ENCODE measurements at regions not wholly inside any gene's neighbourhood (a gene's known extent, or its start where the extent isn't known, plus 50 kb on each side); places are given as distances from the start of the nearest gene placed in this dataset.

- no peak overlapping the region for H3K4me3 ChIP-seq (ENCODE audit: low read depth, poor library complexity, severe bottlenecking)
- 76 to 85% methylated on average over 3 of the region's 3 CpGs for whole genome bisulfite sequencing, 2 donors
- intact Hi-C loops (cut with DNase I; ENCODE audit: low total_unique reads), result no loop called here
- TF ChIP-seq CTCF (IDR thresholded peaks at IDR 0.05), result no peak
- no peak for DNase-seq (ENCODE audit: low spot score in 2 of 2)
Observed at GRCh38 chr14:76963372-76963771, 65.1 kb downstream of the IRF2BPL start.

- DNase-seq (ENCODE audit: low spot score in 2 of 2), result no peak
- H3K4me3 ChIP-seq (ENCODE audit: low read depth, poor library complexity, severe bottlenecking), result peak overlapping the region; percentile 6
- TF ChIP-seq CTCF (IDR thresholded peaks at IDR 0.05) (no peak), POLR2A (IDR thresholded peaks at IDR 0.05) (no peak)
- WGBS, 2 donors, result 70 to 84% methylated on average over 1 of the region's 1 CpG
- intact Hi-C loops (cut with DNase I; ENCODE audit: low total_unique reads), result no loop called here
Observed at GRCh38 chr14:76962303-76962660, 66.2 kb downstream of the IRF2BPL start.

GRCh38 chr14:76961631-76962302 lies 66.7 kb downstream of the IRF2BPL start:
- WGBS, 2 donors, result 2% methylated on average over 24 of the region's 24 CpGs
- intact Hi-C loops (cut with DNase I; ENCODE audit: low total_unique reads), result no loop called here
- DNase-seq (ENCODE audit: low spot score in 2 of 2), result peak; percentile 83 to 96
- H3K4me3 ChIP-seq (ENCODE audit: low read depth, poor library complexity, severe bottlenecking), result peak overlapping the region; percentile 6
- TF ChIP-seq POLR2A (IDR thresholded peaks at IDR 0.05), result no peak
- TF ChIP-seq CTCF (IDR thresholded peaks at IDR 0.05), result no peak

GRCh38 chr14:76958980-76959710 lies 69.4 kb downstream of the IRF2BPL start:
- WGBS, 2 donors, result 57 to 64% methylated on average over 8 of the region's 8 CpGs
- no peak overlapping the region for H3K4me3 ChIP-seq (ENCODE audit: low read depth, poor library complexity, severe bottlenecking)
- DNase-seq (ENCODE audit: low spot score in 2 of 2), result no peak
- TF ChIP-seq POLR2A (IDR thresholded peaks at IDR 0.05) (no peak), CTCF (IDR thresholded peaks at IDR 0.05) (no peak)
- intact Hi-C loops (cut with DNase I; ENCODE audit: low total_unique reads), result no loop called here

- 64 to 74% methylated on average over 11 of the region's 11 CpGs for WGBS, 2 donors
- TF ChIP-seq POLR2A (IDR thresholded peaks at IDR 0.05) (no peak), CTCF (IDR thresholded peaks at IDR 0.05) (no peak)
- no peak for DNase-seq (ENCODE audit: low spot score in 2 of 2)
- H3K4me3 ChIP-seq (ENCODE audit: low read depth, poor library complexity, severe bottlenecking), result no peak overlapping the region
- intact Hi-C loops (cut with DNase I; ENCODE audit: low total_unique reads), result no loop called here
Observed at GRCh38 chr14:76958020-76958979, 70.2 kb downstream of the IRF2BPL start.

All from lower leg skin (tissue), 4 donors.